ENCODE measurements at regions not wholly inside any gene's neighbourhood (a gene's known extent, or its start where the extent isn't known, plus 50 kb on each side); places are given as distances from the start of the nearest gene placed in this dataset.

- no peak for ATAC-seq (ENCODE audit: insufficient read depth, low read depth)
- Histone ChIP-seq H3K36me3 (ENCODE audit: insufficient read depth, low read length) (no peaks in the 10 kb centered on the region), H3K4me2 (ENCODE audit: insufficient read depth, low read length) (no peak overlapping the region), H3K79me2 (ENCODE audit: insufficient read depth, low read length) (no peaks in the 10 kb centered on the region), H3K9ac (ENCODE audit: low read depth, low read length) (no peak overlapping the region), H3K27me3 (ENCODE audit: insufficient read depth, low read length, poor library complexity) (peaks cover 11% of the 10 kb centered on the region), H3K9me3 (ENCODE audit: insufficient read depth, low read length, severe bottlenecking) (no peaks in the 10 kb centered on the region), H4K20me1 (ENCODE audit: insufficient read depth, low read length) (no peaks in the 10 kb centered on the region), H3K4me3 (ENCODE audit: low read depth in 1 of 2, low read length in 2 of 2) (no peak overlapping the region), H3K4me1 (ENCODE audit: insufficient read depth, low read length) (no peaks in the 10 kb centered on the region), H2AFZ (ENCODE audit: low read depth, low read length) (no peak overlapping the region), H3K27ac (ENCODE audit: low read length) (no peak overlapping the region)
- TF ChIP-seq EZH2 (IDR thresholded peaks at IDR 0.05; ENCODE audit: borderline replicate concordance, low read depth, low read length, severe bottlenecking) (no peak), CTCF (IDR thresholded peaks at IDR 0.05; ENCODE audit: borderline replicate concordance, extremely low read depth, low read length, poor library complexity, severe bottlenecking) (no peak)
- DNase-seq, result no peak
These were observed 135.5 kb downstream of the SEC61B start for GRCh38 chr9:99357575-99357974.

GRCh38 chr9:99358668-99359067 lies 136.6 kb downstream of the SEC61B start:
- H3K36me3 ChIP-seq (ENCODE audit: insufficient read depth, low read length), result no peaks in the 10 kb centered on the region
- DNase-seq, result no peak
- no peaks in the 10 kb centered on the region for H3K9me3 ChIP-seq (ENCODE audit: insufficient read depth, low read length, severe bottlenecking)
- H3K27me3 ChIP-seq (ENCODE audit: insufficient read depth, low read length, poor library complexity), result peaks cover 11% of the 10 kb centered on the region
- H2AFZ ChIP-seq (ENCODE audit: low read depth, low read length), result no peak overlapping the region
- no peak overlapping the region for H3K4me2 ChIP-seq (ENCODE audit: insufficient read depth, low read length)
- H3K27ac ChIP-seq (ENCODE audit: low read length), result no peak overlapping the region
- H3K9ac ChIP-seq (ENCODE audit: low read depth, low read length), result no peak overlapping the region
- no peak for ATAC-seq (ENCODE audit: insufficient read depth, low read depth)
- H3K79me2 ChIP-seq (ENCODE audit: insufficient read depth, low read length), result no peaks in the 10 kb centered on the region
- H4K20me1 ChIP-seq (ENCODE audit: insufficient read depth, low read length), result no peaks in the 10 kb centered on the region
- H3K4me1 ChIP-seq (ENCODE audit: insufficient read depth, low read length), result no peaks in the 10 kb centered on the region
- no peak overlapping the region for H3K4me3 ChIP-seq (ENCODE audit: low read depth in 1 of 2, low read length in 2 of 2)
- TF ChIP-seq EZH2 (IDR thresholded peaks at IDR 0.05; ENCODE audit: borderline replicate concordance, low read depth, low read length, severe bottlenecking) (no peak), CTCF (IDR thresholded peaks at IDR 0.05; ENCODE audit: borderline replicate concordance, extremely low read depth, low read length, poor library complexity, severe bottlenecking) (no peak)

- no peak for TF ChIP-seq EZH2 (IDR thresholded peaks at IDR 0.05; ENCODE audit: borderline replicate concordance, low read depth, low read length, severe bottlenecking)
- TF ChIP-seq CTCF (IDR thresholded peaks at IDR 0.05; ENCODE audit: borderline replicate concordance, extremely low read depth, low read length, poor library complexity, severe bottlenecking), result no peak
- Histone ChIP-seq H3K36me3 (ENCODE audit: insufficient read depth, low read length) (no peaks in the 10 kb centered on the region), H3K4me3 (ENCODE audit: low read depth in 1 of 2, low read length in 2 of 2) (no peak overlapping the region), H3K79me2 (ENCODE audit: insufficient read depth, low read length) (no peaks in the 10 kb centered on the region), H3K9ac (ENCODE audit: low read depth, low read length) (no peak overlapping the region), H3K27me3 (ENCODE audit: insufficient read depth, low read length, poor library complexity) (peaks cover 11% of the 10 kb centered on the region), H3K27ac (ENCODE audit: low read length) (no peak overlapping the region), H3K4me2 (ENCODE audit: insufficient read depth, low read length) (no peak overlapping the region), H4K20me1 (ENCODE audit: insufficient read depth, low read length) (no peaks in the 10 kb centered on the region), H2AFZ (ENCODE audit: low read depth, low read length) (no peak overlapping the region), H3K4me1 (ENCODE audit: insufficient read depth, low read length) (no peaks in the 10 kb centered on the region), H3K9me3 (ENCODE audit: insufficient read depth, low read length, severe bottlenecking) (no peaks in the 10 kb centered on the region)
- no peak for DNase-seq
- ATAC-seq (ENCODE audit: insufficient read depth, low read depth), result no peak
These were observed 137.3 kb downstream of the SEC61B start for GRCh38 chr9:99359336-99359735.

GRCh38 chr9:99360026-99360425 lies 137.9 kb downstream of the SEC61B start:
- no peaks in the 10 kb centered on the region for H3K9me3 ChIP-seq (ENCODE audit: insufficient read depth, low read length, severe bottlenecking)
- no peak for TF ChIP-seq EZH2 (IDR thresholded peaks at IDR 0.05; ENCODE audit: borderline replicate concordance, low read depth, low read length, severe bottlenecking)
- TF ChIP-seq CTCF (IDR thresholded peaks at IDR 0.05; ENCODE audit: borderline replicate concordance, extremely low read depth, low read length, poor library complexity, severe bottlenecking), result no peak
- peaks cover 11% of the 10 kb centered on the region for H3K27me3 ChIP-seq (ENCODE audit: insufficient read depth, low read length, poor library complexity)
- no peak for DNase-seq
- H3K36me3 ChIP-seq (ENCODE audit: insufficient read depth, low read length), result no peaks in the 10 kb centered on the region
- H3K27ac ChIP-seq (ENCODE audit: low read length), result no peak overlapping the region
- H3K4me1 ChIP-seq (ENCODE audit: insufficient read depth, low read length), result no peaks in the 10 kb centered on the region
- no peak for ATAC-seq (ENCODE audit: insufficient read depth, low read depth)
- H2AFZ ChIP-seq (ENCODE audit: low read depth, low read length), result no peak overlapping the region
- H3K79me2 ChIP-seq (ENCODE audit: insufficient read depth, low read length), result no peaks in the 10 kb centered on the region
- no peaks in the 10 kb centered on the region for H4K20me1 ChIP-seq (ENCODE audit: insufficient read depth, low read length)
- H3K9ac ChIP-seq (ENCODE audit: low read depth, low read length), result no peak overlapping the region
- no peak overlapping the region for H3K4me2 ChIP-seq (ENCODE audit: insufficient read depth, low read length)
- no peak overlapping the region for H3K4me3 ChIP-seq (ENCODE audit: low read depth in 1 of 2, low read length in 2 of 2)

All from DND-41 (cell line).